GM12865 (cell line): ENCODE measurements at regions not wholly inside any gene's neighbourhood (a gene's known extent, or its start where the extent isn't known, plus 50 kb on each side); places are given as distances from the start of the nearest gene placed in this dataset.

ENCODE experiments used
- DNase-seq: peaks from one replicate; pipeline ENCODE4 v3.0.0; 2010; ENCODE audit warnings: low read depth
- H3K4me3 ChIP-seq: 2 replicates; pipeline ENCODE4 v1.5.1; 2011; ENCODE audit warnings: mild to moderate bottlenecking, low read depth, low read length, control low read depth
- CTCF ChIP-seq: IDR thresholded peaks from 2 replicates; pipeline ENCODE4 v1.5.1; 2011; ENCODE audit warnings: low read length, control low read depth, low read depth, inconsistent platforms; ENCODE audit not compliant: insufficient read depth; ENCODE audit errors: missing control alignments

GRCh38 chr17:63370696-63371095 lies 75.4 kb downstream of the CYB561 start:
- no peak for DNase-seq
- no peak for TF ChIP-seq CTCF
- no peak overlapping the region for H3K4me3 ChIP-seq

DNA sequence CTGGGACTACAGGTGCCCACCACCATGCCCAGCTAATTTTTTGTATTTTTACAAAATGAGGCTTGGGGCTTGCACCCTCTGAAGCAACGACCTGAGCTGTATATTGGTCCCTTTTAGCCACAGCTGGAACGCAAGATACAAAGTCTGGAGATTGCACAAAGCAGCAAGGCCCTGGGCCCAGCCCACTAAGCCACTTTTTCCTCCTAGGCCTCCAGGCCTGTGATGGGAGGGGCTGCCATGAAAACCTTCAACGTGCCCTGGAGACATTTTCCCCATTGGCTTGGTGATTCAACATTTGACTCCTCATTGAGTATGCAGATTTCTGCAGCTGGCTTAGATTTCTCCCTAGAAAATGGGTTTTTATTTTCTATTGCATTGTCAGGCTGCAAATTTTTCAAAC lies 69.2 kb downstream of the CYB561 start:
- TF ChIP-seq CTCF: no peak
- H3K4me3 ChIP-seq: no peak overlapping the region
- no peak for DNase-seq

- TF ChIP-seq CTCF: no peak
- DNase-seq: no peak
These were observed 67.4 kb downstream of the CYB561 start for GRCh38 chr17:63378411-63379375.

DNA sequence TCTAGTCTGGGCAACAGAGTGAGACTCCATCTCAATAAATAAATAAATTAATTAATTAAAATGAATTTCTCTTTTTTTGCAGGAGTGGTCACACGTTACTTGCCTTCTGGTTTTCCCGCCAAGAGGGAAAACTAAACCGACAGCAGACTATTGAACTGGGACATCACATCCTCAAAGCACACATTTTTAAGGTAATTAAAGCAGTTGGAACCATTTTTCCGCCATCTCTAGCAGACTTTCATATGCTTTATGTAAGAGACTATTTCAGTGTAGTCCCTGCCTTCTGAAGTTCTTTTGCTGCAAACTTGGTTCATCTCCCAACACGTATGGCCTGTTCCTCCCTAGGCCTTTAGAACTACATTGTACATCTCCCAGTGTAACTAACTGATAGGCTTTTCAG lies 66.5 kb downstream of the CYB561 start:
- TF ChIP-seq CTCF: no peak
- DNase-seq: no peak

More at GRCh38 chr17:63378411-63379375, 67.4 kb downstream of the CYB561 start:
- no peak overlapping the region for H3K4me3 ChIP-seq

GRCh38 chr17:63381101-63381729 lies 64.9 kb downstream of the CYB561 start:
- no peak for TF ChIP-seq CTCF
- no peak overlapping the region for H3K4me3 ChIP-seq
- DNase-seq: no peak

More for the DNA sequence above, 66.5 kb downstream of the CYB561 start:
- H3K4me3 ChIP-seq: no peak overlapping the region

- no peak overlapping the region for H3K4me3 ChIP-seq
- TF ChIP-seq CTCF: no peak
- no peak for DNase-seq
These were observed 64.0 kb downstream of the CYB561 start for GRCh38 chr17:63382136-63382535.
